ENCODE measurements at regions not wholly inside any gene's neighbourhood (a gene's known extent, or its start where the extent isn't known, plus 50 kb on each side); places are given as distances from the start of the nearest gene placed in this dataset.

GRCh38 chr2:239824866-239825704, 200.1 kb downstream of the NDUFA10 start:
- TF ChIP-seq REST (IDR thresholded peaks at IDR 0.05; ENCODE audit: insufficient read depth in 1 of 2, low read depth in 2 of 2, low read length in 2 of 2), result no peak
- TF ChIP-seq FOXP2 (optimal IDR thresholded peaks at IDR 0.05; ENCODE audit: borderline replicate concordance, extremely low read depth, extremely low read length, insufficient read depth), result no peak
- no peak for TF ChIP-seq SIN3A (IDR thresholded peaks at IDR 0.05; ENCODE audit: borderline replicate concordance, insufficient read depth, low read length)
- no peak for TF ChIP-seq TAF1 (IDR thresholded peaks at IDR 0.05; ENCODE audit: borderline replicate concordance, insufficient read depth, low read length)
- no peak for TF ChIP-seq POLR2AphosphoS5 (IDR thresholded peaks at IDR 0.05; ENCODE audit: low read depth, low read length)

- TF ChIP-seq TAF1 (IDR thresholded peaks at IDR 0.05; ENCODE audit: borderline replicate concordance, insufficient read depth, low read length), result no peak
- no peak for TF ChIP-seq SIN3A (IDR thresholded peaks at IDR 0.05; ENCODE audit: borderline replicate concordance, insufficient read depth, low read length)
Measured at GRCh38 chr2:239824046-239824694, 201.0 kb downstream of the NDUFA10 start.

GRCh38 chr2:239822146-239822831, 202.9 kb downstream of the NDUFA10 start:
- TF ChIP-seq TAF1 (IDR thresholded peaks at IDR 0.05; ENCODE audit: borderline replicate concordance, insufficient read depth, low read length) (no peak), FOXP2 (optimal IDR thresholded peaks at IDR 0.05; ENCODE audit: borderline replicate concordance, extremely low read depth, extremely low read length, insufficient read depth) (no peak), POLR2AphosphoS5 (IDR thresholded peaks at IDR 0.05; ENCODE audit: low read depth, low read length) (no peak), REST (IDR thresholded peaks at IDR 0.05; ENCODE audit: insufficient read depth in 1 of 2, low read depth in 2 of 2, low read length in 2 of 2) (no peak)

- TF ChIP-seq FOXP2 (optimal IDR thresholded peaks at IDR 0.05; ENCODE audit: borderline replicate concordance, extremely low read depth, extremely low read length, insufficient read depth) (no peak), SIN3A (IDR thresholded peaks at IDR 0.05; ENCODE audit: borderline replicate concordance, insufficient read depth, low read length) (no peak), POLR2AphosphoS5 (IDR thresholded peaks at IDR 0.05; ENCODE audit: low read depth, low read length) (no peak), REST (IDR thresholded peaks at IDR 0.05; ENCODE audit: insufficient read depth in 1 of 2, low read depth in 2 of 2, low read length in 2 of 2) (no peak), TAF1 (IDR thresholded peaks at IDR 0.05; ENCODE audit: borderline replicate concordance, insufficient read depth, low read length) (no peak)
Measured at GRCh38 chr2:239821694-239822075, 203.5 kb downstream of the NDUFA10 start.

GRCh38 chr2:239820836-239821693, 204.1 kb downstream of the NDUFA10 start:
- no peak for TF ChIP-seq SIN3A (IDR thresholded peaks at IDR 0.05; ENCODE audit: borderline replicate concordance, insufficient read depth, low read length)
- TF ChIP-seq POLR2AphosphoS5 (IDR thresholded peaks at IDR 0.05; ENCODE audit: low read depth, low read length), result no peak
- TF ChIP-seq FOXP2 (optimal IDR thresholded peaks at IDR 0.05; ENCODE audit: borderline replicate concordance, extremely low read depth, extremely low read length, insufficient read depth), result no peak
- no peak for TF ChIP-seq REST (IDR thresholded peaks at IDR 0.05; ENCODE audit: insufficient read depth in 1 of 2, low read depth in 2 of 2, low read length in 2 of 2)
- no peak for TF ChIP-seq TAF1 (IDR thresholded peaks at IDR 0.05; ENCODE audit: borderline replicate concordance, insufficient read depth, low read length)
